ENCODE measurements at regions not wholly inside any gene's neighbourhood (a gene's known extent, or its start where the extent isn't known, plus 50 kb on each side); places are given as distances from the start of the nearest gene placed in this dataset.

DNA sequence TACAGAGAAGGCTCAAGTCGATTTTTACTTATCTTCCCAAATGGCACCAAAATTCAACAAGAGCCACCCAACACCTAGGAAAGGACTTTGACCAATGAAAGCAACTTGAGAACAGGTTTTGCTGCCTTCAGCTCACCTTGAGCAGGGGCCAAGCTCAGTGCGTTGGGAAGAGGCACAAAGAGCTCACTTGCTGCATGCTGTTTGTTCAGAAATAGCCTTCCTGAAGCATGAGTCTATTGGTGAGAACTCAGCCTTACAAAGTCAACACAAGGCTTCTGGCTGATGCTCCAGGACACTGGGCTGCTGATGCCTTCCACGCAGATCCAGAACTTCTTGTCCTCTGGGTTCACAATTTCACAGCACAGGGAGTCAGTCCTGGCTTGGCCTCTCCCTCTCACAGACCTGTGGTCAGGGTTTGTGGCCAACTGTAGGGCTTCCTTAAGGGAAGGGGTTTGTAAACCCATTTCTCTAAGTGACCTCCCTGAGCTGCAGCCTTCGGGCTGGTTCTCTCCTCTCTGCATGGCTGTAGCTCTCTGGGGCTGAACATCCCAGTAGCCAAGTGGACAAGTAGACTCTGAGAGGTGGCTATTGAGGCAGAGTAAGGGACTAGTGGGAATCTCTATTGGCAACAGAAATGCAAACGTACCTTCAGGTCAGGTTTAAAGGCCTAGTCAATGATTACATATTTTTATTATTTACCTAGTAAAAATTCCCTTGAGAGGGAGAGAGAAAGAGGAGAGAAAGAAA is 124.7 kb upstream of the GATA6 start:
- H3K27ac Mint-ChIP-seq (ENCODE audit: unreplicated experiment), result no peak overlapping the region

DNA sequence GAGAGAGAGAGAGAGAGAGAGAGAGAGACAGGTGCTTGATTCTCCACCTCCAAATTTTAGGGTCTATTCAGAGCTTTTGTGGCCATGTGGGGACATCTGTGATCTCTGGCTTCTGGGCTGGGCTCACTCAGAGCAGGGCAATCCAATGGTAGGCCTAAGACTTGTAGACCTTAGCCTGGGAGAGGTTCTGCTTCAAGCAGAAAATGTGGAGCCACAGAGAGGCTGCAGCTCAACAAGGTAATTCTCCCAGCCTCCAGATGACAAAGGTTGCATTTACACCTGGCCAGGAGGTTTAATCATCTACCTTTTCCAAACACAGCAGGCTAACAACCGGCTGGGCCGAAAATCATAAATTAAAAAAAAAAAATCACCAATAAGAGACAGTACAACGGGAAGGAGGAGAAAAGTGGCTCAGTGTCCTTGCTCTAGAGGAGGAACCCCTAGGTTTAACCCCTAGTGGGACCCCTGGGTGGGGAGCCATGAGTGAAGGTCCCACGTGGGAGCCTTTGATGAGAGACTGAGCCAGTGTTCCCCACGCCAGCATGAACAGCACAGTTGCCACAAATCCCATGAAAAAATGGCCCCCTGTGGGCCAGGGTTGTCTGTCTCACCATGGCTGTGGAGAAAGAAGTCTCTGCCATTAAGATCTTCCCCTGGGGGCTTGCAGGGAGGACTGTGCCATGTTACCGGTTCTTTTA is 124.0 kb upstream of the GATA6 start:
- FAIRE-seq (no peak), DNase-seq (ENCODE audit: low read depth) (no peak)
- H2AFZ ChIP-seq (ENCODE audit: low read depth, low read length), result no peak overlapping the region
- H3K9ac ChIP-seq (ENCODE audit: low read length), result no peak overlapping the region
- H3K4me3 ChIP-seq (ENCODE audit: insufficient read depth, low read depth, low read length), result no peak overlapping the region
- H3K27me3 ChIP-seq (ENCODE audit: insufficient read depth, low read length), result peaks cover 9% of the 10 kb centered on the region
- H3K9me3 Mint-ChIP-seq (ENCODE audit: unreplicated experiment), result peaks cover 2% of the 10 kb centered on the region
- no peak overlapping the region for H3K27ac ChIP-seq (ENCODE audit: low read depth, low read length)
- no peaks in the 10 kb centered on the region for H3K79me2 ChIP-seq (ENCODE audit: insufficient read depth, low read length)
- H3K4me2 ChIP-seq (ENCODE audit: low read length), result no peak overlapping the region
- H3K4me3 Mint-ChIP-seq (ENCODE audit: unreplicated experiment), result no peak overlapping the region
- no peaks in the 10 kb centered on the region for H3K9me3 ChIP-seq (ENCODE audit: insufficient read depth, low read depth, low read length)
- H4K20me1 ChIP-seq (ENCODE audit: insufficient read depth, low read length), result no peaks in the 10 kb centered on the region
- no peaks in the 10 kb centered on the region for H3K4me1 Mint-ChIP-seq (ENCODE audit: low read depth, unreplicated experiment)
- peaks cover 41% of the 10 kb centered on the region for H3K27me3 Mint-ChIP-seq (ENCODE audit: low read depth, unreplicated experiment)
- TF ChIP-seq EZH2 (IDR thresholded peaks at IDR 0.05; ENCODE audit: insufficient read depth, low read length), result no peak
- TF ChIP-seq, protein P1, sequence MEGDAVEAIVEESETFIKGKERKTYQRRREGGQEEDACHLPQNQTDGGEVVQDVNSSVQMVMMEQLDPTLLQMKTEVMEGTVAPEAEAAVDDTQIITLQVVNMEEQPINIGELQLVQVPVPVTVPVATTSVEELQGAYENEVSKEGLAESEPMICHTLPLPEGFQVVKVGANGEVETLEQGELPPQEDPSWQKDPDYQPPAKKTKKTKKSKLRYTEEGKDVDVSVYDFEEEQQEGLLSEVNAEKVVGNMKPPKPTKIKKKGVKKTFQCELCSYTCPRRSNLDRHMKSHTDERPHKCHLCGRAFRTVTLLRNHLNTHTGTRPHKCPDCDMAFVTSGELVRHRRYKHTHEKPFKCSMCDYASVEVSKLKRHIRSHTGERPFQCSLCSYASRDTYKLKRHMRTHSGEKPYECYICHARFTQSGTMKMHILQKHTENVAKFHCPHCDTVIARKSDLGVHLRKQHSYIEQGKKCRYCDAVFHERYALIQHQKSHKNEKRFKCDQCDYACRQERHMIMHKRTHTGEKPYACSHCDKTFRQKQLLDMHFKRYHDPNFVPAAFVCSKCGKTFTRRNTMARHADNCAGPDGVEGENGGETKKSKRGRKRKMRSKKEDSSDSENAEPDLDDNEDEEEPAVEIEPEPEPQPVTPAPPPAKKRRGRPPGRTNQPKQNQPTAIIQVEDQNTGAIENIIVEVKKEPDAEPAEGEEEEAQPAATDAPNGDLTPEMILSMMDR (IDR thresholded peaks at IDR 0.05; ENCODE audit: insufficient read depth, low read depth, low read length), result no peak
- no peaks in the 10 kb centered on the region for H3K36me3 Mint-ChIP-seq (ENCODE audit: low read depth, unreplicated experiment)
- no peaks in the 10 kb centered on the region for H3K36me3 ChIP-seq (ENCODE audit: insufficient read depth, low read length)
- H3K27ac Mint-ChIP-seq (ENCODE audit: unreplicated experiment), result no peak overlapping the region
- H3K4me1 ChIP-seq (ENCODE audit: insufficient read depth, low read length), result no peaks in the 10 kb centered on the region

More for the DNA sequence above, 124.7 kb upstream of the GATA6 start:
- no peak for DNase-seq (ENCODE audit: low read depth)
- no peaks in the 10 kb centered on the region for H3K36me3 ChIP-seq (ENCODE audit: insufficient read depth, low read length)
- H3K4me2 ChIP-seq (ENCODE audit: low read length), result no peak overlapping the region
- peaks cover 9% of the 10 kb centered on the region for H3K27me3 ChIP-seq (ENCODE audit: insufficient read depth, low read length)
- Mint-ChIP-seq H3K4me3 (ENCODE audit: unreplicated experiment) (no peak overlapping the region), H3K9me3 (ENCODE audit: unreplicated experiment) (peaks cover 2% of the 10 kb centered on the region), H3K36me3 (ENCODE audit: low read depth, unreplicated experiment) (no peaks in the 10 kb centered on the region), H3K27me3 (ENCODE audit: low read depth, unreplicated experiment) (peaks cover 47% of the 10 kb centered on the region), H3K4me1 (ENCODE audit: low read depth, unreplicated experiment) (no peaks in the 10 kb centered on the region)
- H3K79me2 ChIP-seq (ENCODE audit: insufficient read depth, low read length), result no peaks in the 10 kb centered on the region
- H3K4me1 ChIP-seq (ENCODE audit: insufficient read depth, low read length), result no peaks in the 10 kb centered on the region
- no peak overlapping the region for H3K9ac ChIP-seq (ENCODE audit: low read length)
- no peak overlapping the region for H3K27ac ChIP-seq (ENCODE audit: low read depth, low read length)
- no peak for TF ChIP-seq EZH2 (IDR thresholded peaks at IDR 0.05; ENCODE audit: insufficient read depth, low read length)
- TF ChIP-seq, protein P1 (IDR thresholded peaks at IDR 0.05; ENCODE audit: insufficient read depth, low read depth, low read length), result no peak
- no peaks in the 10 kb centered on the region for H4K20me1 ChIP-seq (ENCODE audit: insufficient read depth, low read length)
- no peak overlapping the region for H2AFZ ChIP-seq (ENCODE audit: low read depth, low read length)
- H3K4me3 ChIP-seq (ENCODE audit: insufficient read depth, low read depth, low read length), result no peak overlapping the region
- H3K9me3 ChIP-seq (ENCODE audit: insufficient read depth, low read depth, low read length), result no peaks in the 10 kb centered on the region
- no peak for FAIRE-seq

DNA sequence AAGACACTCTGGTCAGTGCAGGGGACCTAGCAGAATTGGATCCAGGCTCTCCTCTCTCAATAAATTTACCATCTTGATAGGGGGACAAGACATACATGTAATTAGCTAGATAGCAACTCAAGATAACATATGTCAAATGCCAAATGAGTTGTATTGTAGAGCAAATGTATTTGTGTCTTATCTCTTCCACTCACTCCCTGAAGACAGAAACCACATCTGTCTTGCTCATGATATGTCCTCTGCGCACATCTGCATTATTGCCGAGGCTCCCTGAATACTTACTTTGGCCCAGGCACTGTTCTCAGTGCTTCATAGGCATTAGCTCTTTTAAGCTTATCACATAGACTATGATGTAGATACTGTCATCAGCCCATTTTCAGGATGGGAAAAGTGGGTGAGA is 122.9 kb upstream of the GATA6 start:
- H3K4me2 ChIP-seq (ENCODE audit: low read length), result no peak overlapping the region
- no peak overlapping the region for H3K4me3 Mint-ChIP-seq (ENCODE audit: unreplicated experiment)
- no peak overlapping the region for H2AFZ ChIP-seq (ENCODE audit: low read depth, low read length)
- H3K9me3 Mint-ChIP-seq (ENCODE audit: unreplicated experiment), result peaks cover 2% of the 10 kb centered on the region
- no peak overlapping the region for H3K27ac Mint-ChIP-seq (ENCODE audit: unreplicated experiment)
- no peak overlapping the region for H3K27ac ChIP-seq (ENCODE audit: low read depth, low read length)
- no peaks in the 10 kb centered on the region for H3K79me2 ChIP-seq (ENCODE audit: insufficient read depth, low read length)
- DNase-seq (ENCODE audit: low read depth), result no peak
- H3K4me3 ChIP-seq (ENCODE audit: insufficient read depth, low read depth, low read length), result no peak overlapping the region
- H3K36me3 ChIP-seq (ENCODE audit: insufficient read depth, low read length), result no peaks in the 10 kb centered on the region
- H3K27me3 Mint-ChIP-seq (ENCODE audit: low read depth, unreplicated experiment), result peaks cover 38% of the 10 kb centered on the region
- peaks cover 9% of the 10 kb centered on the region for H3K27me3 ChIP-seq (ENCODE audit: insufficient read depth, low read length)
- no peaks in the 10 kb centered on the region for H4K20me1 ChIP-seq (ENCODE audit: insufficient read depth, low read length)
- H3K4me1 ChIP-seq (ENCODE audit: insufficient read depth, low read length), result no peaks in the 10 kb centered on the region
- no peak for FAIRE-seq
- H3K9ac ChIP-seq (ENCODE audit: low read length), result no peak overlapping the region
- TF ChIP-seq EZH2 (IDR thresholded peaks at IDR 0.05; ENCODE audit: insufficient read depth, low read length), result no peak
- TF ChIP-seq, protein P1 (IDR thresholded peaks at IDR 0.05; ENCODE audit: insufficient read depth, low read depth, low read length), result no peak
- no peaks in the 10 kb centered on the region for H3K9me3 ChIP-seq (ENCODE audit: insufficient read depth, low read depth, low read length)
- no peaks in the 10 kb centered on the region for H3K36me3 Mint-ChIP-seq (ENCODE audit: low read depth, unreplicated experiment)
- H3K4me1 Mint-ChIP-seq (ENCODE audit: low read depth, unreplicated experiment), result no peaks in the 10 kb centered on the region

All from astrocyte (in vitro differentiated cells and primary cell).